Superior temporal gyrus (tissue), 1 donor: ENCODE measurements at regions not wholly inside any gene's neighbourhood (a gene's known extent, or its start where the extent isn't known, plus 50 kb on each side); places are given as distances from the start of the nearest gene placed in this dataset.
"Not testable (repeated sequence)": the region's sequence is repeated elsewhere in the genome, so short reads cannot be mapped to it uniquely, and the experiment has no call there.

Source experiments
- DNase-seq: peaks from one replicate; pipeline ENCODE4 v3.0.0-alpha.2; 2016; ENCODE audit errors: extremely low spot score

DNA sequence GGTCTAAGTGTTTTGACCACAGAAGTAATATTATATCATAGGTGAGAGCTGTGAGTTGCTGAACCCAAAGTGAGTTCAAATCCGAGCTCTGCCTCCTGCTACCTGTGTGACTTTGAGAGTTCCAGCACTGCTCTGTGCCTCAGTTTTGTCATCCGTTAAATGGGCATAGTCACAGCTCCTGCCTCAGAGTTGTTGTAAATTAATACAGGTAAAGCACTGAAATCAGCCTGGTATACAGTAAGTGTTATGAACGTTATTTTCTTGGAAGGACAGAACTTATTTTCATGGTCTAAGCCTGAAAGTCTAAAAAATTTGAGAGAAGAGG, 65.4 kb upstream of the ZNF195 start:
- not testable (repeated sequence) for DNase-seq

DNA sequence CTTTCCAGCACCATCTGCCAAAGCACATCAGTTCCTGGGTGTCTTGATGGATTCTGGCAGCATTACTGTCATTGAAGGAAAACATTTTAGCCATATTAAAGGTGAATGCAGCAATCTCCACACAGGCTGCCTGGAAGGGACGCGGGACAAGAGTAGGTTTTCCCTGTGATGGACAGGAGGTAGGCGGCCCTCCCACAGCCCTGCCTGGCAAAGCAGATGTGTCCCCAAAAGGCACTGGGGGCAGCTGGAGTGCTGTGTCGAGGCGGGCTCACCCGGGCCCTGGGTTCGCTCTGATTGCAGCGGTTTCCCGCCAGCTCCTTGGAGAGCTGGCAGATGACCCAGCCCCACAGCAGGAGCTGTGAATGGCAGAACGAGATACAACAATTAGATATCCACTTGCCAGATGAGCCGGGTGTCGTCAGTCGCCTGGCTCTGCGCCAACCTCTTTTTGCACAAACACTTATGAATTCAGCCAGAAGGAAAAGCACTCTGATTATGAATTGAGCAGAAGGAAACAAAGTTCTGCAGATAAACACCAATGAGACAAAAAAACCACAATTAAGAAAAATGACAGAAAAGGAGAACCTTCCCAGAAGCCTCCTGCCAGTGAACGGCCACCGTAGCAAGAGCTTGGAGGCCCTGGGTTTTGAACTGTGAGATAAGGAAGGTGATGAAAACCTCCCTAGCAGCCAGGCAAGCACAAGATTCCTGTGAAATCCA, 64.9 kb upstream of the ZNF195 start:
- DNase-seq = not testable (repeated sequence)

DNA sequence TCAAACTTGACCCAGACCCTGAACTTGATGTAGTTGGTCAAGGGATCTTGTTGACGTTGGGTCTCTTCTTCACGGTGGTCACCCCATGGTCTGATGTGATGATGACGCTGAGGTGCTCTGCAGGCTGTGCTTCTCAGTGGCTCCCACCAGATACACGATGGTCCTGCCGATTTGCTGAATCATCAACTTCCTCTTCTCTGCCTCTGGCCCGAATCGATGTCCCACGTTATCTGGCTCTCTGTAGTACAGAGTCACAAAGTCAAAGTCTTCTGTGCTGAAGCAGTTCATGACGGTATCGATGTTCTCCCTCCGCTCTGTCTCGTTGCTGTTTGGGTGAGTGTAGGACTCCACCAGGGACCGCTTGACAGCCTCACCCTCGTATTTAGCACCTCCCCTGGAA, 58.5 kb upstream of the ZNF195 start:
- not testable (repeated sequence) for DNase-seq

DNA sequence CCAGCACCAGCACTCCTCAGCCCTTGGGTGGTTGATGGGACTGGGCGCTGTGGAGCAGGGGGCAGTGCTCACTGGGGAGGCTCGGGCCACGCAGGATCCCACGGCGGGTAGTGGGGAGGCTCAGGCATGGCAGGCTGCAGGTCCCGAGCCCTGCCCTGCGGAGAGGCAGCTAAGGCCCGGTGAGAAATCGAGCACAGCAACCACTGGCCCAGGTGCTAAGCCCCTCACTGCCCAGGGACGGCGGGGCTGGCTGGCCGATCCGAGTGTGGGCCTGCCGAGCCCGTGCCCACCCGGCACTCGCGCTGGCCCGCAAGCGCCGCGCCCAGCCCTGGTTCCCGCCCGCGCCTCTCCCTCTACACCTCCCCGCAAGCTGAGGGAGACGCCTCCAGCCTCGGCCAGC, 56.0 kb upstream of the ZNF195 start:
- no peak for DNase-seq

DNA sequence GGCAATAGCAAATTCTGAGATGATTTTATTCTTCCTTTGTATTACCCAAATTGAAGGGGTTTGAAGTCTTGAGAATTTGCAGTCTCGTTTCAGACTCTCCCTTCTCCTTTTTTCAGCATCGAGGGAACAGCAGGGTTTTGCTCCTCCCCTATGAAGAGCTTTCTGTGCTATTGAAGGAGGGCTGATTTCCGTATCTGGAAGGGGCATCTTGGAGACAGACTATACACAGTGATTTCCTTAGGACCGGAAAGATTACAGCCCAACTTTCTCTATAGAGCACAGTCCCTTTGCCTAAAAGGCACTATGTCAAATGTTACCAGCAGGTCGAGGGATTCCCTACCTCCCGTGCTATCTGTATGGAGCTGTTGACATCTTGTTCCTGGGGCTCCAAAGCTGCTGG, 50.2 kb upstream of the ZNF195 start:
- not testable (repeated sequence) for DNase-seq
